OCI-LY7 (cell line): ENCODE measurements at regions not wholly inside any gene's neighbourhood (a gene's known extent, or its start where the extent isn't known, plus 50 kb on each side); places are given as distances from the start of the nearest gene placed in this dataset.

Experiments used
- CTCF ChIP-seq: fragments of 200-600 bp; sonication (generic); conservative IDR thresholded peaks from 2 replicates; pipeline ENCODE4 v1.5.1; 2014; ENCODE audit warnings: mild to moderate bottlenecking, antibody characterized with exemption, low read length, moderate library complexity, mixed read lengths
- EZH2phosphoT487 ChIP-seq: fragments of 200-600 bp; sonication (generic); IDR thresholded peaks from 2 replicates; pipeline ENCODE4 v1.6.1; 2018; ENCODE audit warnings: low read depth, borderline replicate concordance, mild to moderate bottlenecking, mixed run types, antibody characterized with exemption, low read length, moderate library complexity, mixed read lengths

- no peak for TF ChIP-seq CTCF
- TF ChIP-seq EZH2phosphoT487: no peak
Measured at GRCh38 chrX:110437686-110438085, 79.0 kb downstream of the RTL9 start.
